ENCODE measurements at regions not wholly inside any gene's neighbourhood (a gene's known extent, or its start where the extent isn't known, plus 50 kb on each side); places are given as distances from the start of the nearest gene placed in this dataset.

- no peak for TF ChIP-seq CTCF (IDR thresholded peaks at IDR 0.05)
- no peak for TF ChIP-seq POLR2A (IDR thresholded peaks at IDR 0.05)
Observed at GRCh38 chr2:182481676-182482075, 54.8 kb upstream of the PDE1A start.
